Mammary epithelial cell (primary cell): ENCODE measurements at regions not wholly inside any gene's neighbourhood (a gene's known extent, or its start where the extent isn't known, plus 50 kb on each side); places are given as distances from the start of the nearest gene placed in this dataset.

Experiments used
- EZH2 ChIP-seq: IDR thresholded peaks from 2 replicates; pipeline ENCODE4 v1.6.1; 2012; ENCODE audit warnings: low read length, inconsistent platforms, borderline replicate concordance
- TF ChIP-seq, protein P1 (sequence below), 2 donors: IDR thresholded peaks in 1 of 2; conservative IDR thresholded peaks in 1 of 2; 2 replicates each; pipeline ENCODE4 v1.5.1; 2011 to 2012; ENCODE audit warnings: inconsistent platforms in 2 of 2, low read length in 2 of 2, mild to moderate bottlenecking in 2 of 2, control low read depth in 1 of 2, low read depth in 1 of 2; ENCODE audit not compliant: insufficient read depth in 1 of 2; ENCODE audit errors: extremely low read depth in 1 of 2

DNA sequence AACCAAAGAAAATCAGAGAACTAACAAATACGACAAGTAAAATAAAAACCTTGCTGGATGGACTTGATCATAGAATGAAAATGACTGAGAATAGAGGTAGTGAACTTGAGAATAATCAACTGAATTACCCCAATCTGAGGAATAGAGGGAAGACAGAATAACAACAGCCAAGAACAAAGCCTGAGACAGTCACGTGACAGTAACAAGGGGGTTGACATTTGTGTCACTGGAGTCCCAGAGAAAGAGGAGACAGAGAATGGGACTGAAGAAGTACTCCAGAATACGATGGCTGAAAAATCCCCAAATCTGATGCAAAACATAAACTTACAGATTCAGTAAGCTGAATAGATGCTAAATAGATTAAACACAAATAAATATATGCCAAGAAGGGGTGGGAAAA, 248.5 kb upstream of the HDAC4 start:
- TF ChIP-seq, protein P1, sequence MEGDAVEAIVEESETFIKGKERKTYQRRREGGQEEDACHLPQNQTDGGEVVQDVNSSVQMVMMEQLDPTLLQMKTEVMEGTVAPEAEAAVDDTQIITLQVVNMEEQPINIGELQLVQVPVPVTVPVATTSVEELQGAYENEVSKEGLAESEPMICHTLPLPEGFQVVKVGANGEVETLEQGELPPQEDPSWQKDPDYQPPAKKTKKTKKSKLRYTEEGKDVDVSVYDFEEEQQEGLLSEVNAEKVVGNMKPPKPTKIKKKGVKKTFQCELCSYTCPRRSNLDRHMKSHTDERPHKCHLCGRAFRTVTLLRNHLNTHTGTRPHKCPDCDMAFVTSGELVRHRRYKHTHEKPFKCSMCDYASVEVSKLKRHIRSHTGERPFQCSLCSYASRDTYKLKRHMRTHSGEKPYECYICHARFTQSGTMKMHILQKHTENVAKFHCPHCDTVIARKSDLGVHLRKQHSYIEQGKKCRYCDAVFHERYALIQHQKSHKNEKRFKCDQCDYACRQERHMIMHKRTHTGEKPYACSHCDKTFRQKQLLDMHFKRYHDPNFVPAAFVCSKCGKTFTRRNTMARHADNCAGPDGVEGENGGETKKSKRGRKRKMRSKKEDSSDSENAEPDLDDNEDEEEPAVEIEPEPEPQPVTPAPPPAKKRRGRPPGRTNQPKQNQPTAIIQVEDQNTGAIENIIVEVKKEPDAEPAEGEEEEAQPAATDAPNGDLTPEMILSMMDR (conservative IDR thresholded peaks at IDR 0.05 in 1 of 2, IDR thresholded peaks at IDR 0.05 in 1 of 2; ENCODE audit: extremely low read depth in 1 of 2, insufficient read depth in 1 of 2, low read depth in 1 of 2, low read length in 2 of 2): no peak
- TF ChIP-seq EZH2: no peak
